Inflammatory macrophage (primary cell): ENCODE measurements at regions not wholly inside any gene's neighbourhood (a gene's known extent, or its start where the extent isn't known, plus 50 kb on each side); places are given as distances from the start of the nearest gene placed in this dataset.
A peak's percentile ranks its signal among the peaks of the same experiment; 100 is the strongest.

Experiments
- DNase-seq, 2 donors: peaks; one replicate each; pipeline ENCODE4 v3.0.0-alpha.2; 2020 to 2022

GRCh38 chrX:109934434-109934833 lies 68.5 kb upstream of the TMEM164 start:
- DNase-seq, result no peak

- no peak for DNase-seq
These were observed 68.0 kb upstream of the TMEM164 start for GRCh38 chrX:109934935-109935334.

GRCh38 chrX:109936114-109936513 lies 66.8 kb upstream of the TMEM164 start:
- no peak for DNase-seq

GRCh38 chrX:109936598-109936997 lies 66.3 kb upstream of the TMEM164 start:
- no peak for DNase-seq

- no peak for DNase-seq
These were observed 63.4 kb upstream of the TMEM164 start for GRCh38 chrX:109939498-109939897.

GRCh38 chrX:109940411-109940810 lies 62.5 kb upstream of the TMEM164 start:
- no peak for DNase-seq

- no peak for DNase-seq
These were observed 59.7 kb upstream of the TMEM164 start for GRCh38 chrX:109943092-109943739.

GRCh38 chrX:109943740-109944092 lies 59.2 kb upstream of the TMEM164 start:
- no peak for DNase-seq

GRCh38 chrX:109952050-109952449 lies 50.9 kb upstream of the TMEM164 start:
- DNase-seq, result no peak

GRCh38 chrX:109952985-109953905 lies 49.7 kb upstream of the TMEM164 start:
- peak in 1 of 2 donors; percentile 3 for DNase-seq
